ENCODE measurements at regions not wholly inside any gene's neighbourhood (a gene's known extent, or its start where the extent isn't known, plus 50 kb on each side); places are given as distances from the start of the nearest gene placed in this dataset.
"Not testable (repeated sequence)": the region's sequence is repeated elsewhere in the genome, so short reads cannot be mapped to it uniquely, and the experiment has no call there.

- FAIRE-seq = no peak
Observed at GRCh38 chr14:46596236-46596635, 55.3 kb downstream of the RPL10L start.

GRCh38 chr14:46582826-46583225 lies 68.8 kb downstream of the RPL10L start:
- no peak for FAIRE-seq

- no peak for FAIRE-seq
Observed at GRCh38 chr14:46581036-46581671, 70.4 kb downstream of the RPL10L start.

GRCh38 chr14:46574978-46575375 lies 76.6 kb downstream of the RPL10L start:
- FAIRE-seq = no peak

GRCh38 chr14:46574221-46574977 lies 77.2 kb downstream of the RPL10L start:
- FAIRE-seq = no peak

- no peak for FAIRE-seq
Observed at GRCh38 chr14:46573498-46573897, 78.1 kb downstream of the RPL10L start.

- no peak for FAIRE-seq
Observed at GRCh38 chr14:46571970-46572369, 79.6 kb downstream of the RPL10L start.

- FAIRE-seq = not testable (repeated sequence)
Observed at GRCh38 chr14:46568161-46568560, 83.4 kb downstream of the RPL10L start.

GRCh38 chr14:46550836-46551235 lies 100.7 kb downstream of the RPL10L start:
- no peak for FAIRE-seq

- FAIRE-seq = no peak
Observed at GRCh38 chr14:46540986-46541385, 110.6 kb downstream of the RPL10L start.

- FAIRE-seq = no peak
Observed at GRCh38 chr14:46519121-46519520, 132.5 kb downstream of the RPL10L start.

GRCh38 chr14:46508752-46509151 lies 142.8 kb downstream of the RPL10L start:
- not testable (repeated sequence) for FAIRE-seq

- FAIRE-seq = no peak
Observed at GRCh38 chr14:46499521-46499920, 152.1 kb downstream of the RPL10L start.

- no peak for FAIRE-seq
Observed at GRCh38 chr14:46496409-46496808, 155.2 kb downstream of the RPL10L start.

GRCh38 chr14:46490238-46490685 lies 161.3 kb downstream of the RPL10L start:
- FAIRE-seq = no peak

- FAIRE-seq = no peak
Observed at GRCh38 chr14:46488374-46488773, 163.2 kb downstream of the RPL10L start.

- no peak for FAIRE-seq
Observed at GRCh38 chr14:46487582-46488350, 163.8 kb downstream of the RPL10L start.

GRCh38 chr14:46482200-46482599 lies 169.4 kb downstream of the RPL10L start:
- no peak for FAIRE-seq

GRCh38 chr14:46480817-46481216 lies 170.8 kb downstream of the RPL10L start:
- no peak for FAIRE-seq

- FAIRE-seq = no peak
Observed at GRCh38 chr14:46472261-46472660, 179.3 kb downstream of the RPL10L start.

- FAIRE-seq = no peak
Observed at GRCh38 chr14:46464341-46464740, 187.2 kb downstream of the RPL10L start.

- no peak for FAIRE-seq
Observed at GRCh38 chr14:46451800-46452199, 199.8 kb downstream of the RPL10L start.

- FAIRE-seq = no peak
Observed at GRCh38 chr14:46444666-46445065, 206.9 kb downstream of the RPL10L start.

- no peak for FAIRE-seq
Observed at GRCh38 chr14:46433381-46433780, 218.2 kb downstream of the RPL10L start.

All from islet of Langerhans (tissue), 1 donor.